Liver (tissue), 3 donors: ENCODE measurements at regions not wholly inside any gene's neighbourhood (a gene's known extent, or its start where the extent isn't known, plus 50 kb on each side); places are given as distances from the start of the nearest gene placed in this dataset.

ENCODE experiments used
- JUND ChIP-seq, 2 donors: IDR thresholded peaks; 2 replicates each; pipeline ENCODE4 v1.6.1; 2016; ENCODE audit warnings: antibody characterized with exemption in 2 of 2
- RAD21 ChIP-seq, 2 donors: IDR thresholded peaks; 2 replicates each; pipeline ENCODE4 v1.6.1; 2016; ENCODE audit warnings: antibody characterized with exemption in 2 of 2, mild to moderate bottlenecking in 2 of 2
- TF ChIP-seq, protein P1 (sequence below): fragments of 150-350 bp; IDR thresholded peaks from 2 replicates; pipeline ENCODE4 v1.5.1; 2017; ENCODE audit warnings: improper control_type of control experiment, low read depth, low read length; ENCODE audit not compliant: missing input control
- TF ChIP-seq, protein P2 (sequence below): IDR thresholded peaks from 2 replicates; pipeline ENCODE4 v1.6.1; 2016; ENCODE audit warnings: antibody characterized with exemption
- TF ChIP-seq, protein P3 (sequence below): IDR thresholded peaks from 2 replicates; pipeline ENCODE4 v1.6.1; 2016; ENCODE audit warnings: antibody characterized with exemption, mild to moderate bottlenecking
- donor health status: healthy.
- donor health status: healthy.

DNA sequence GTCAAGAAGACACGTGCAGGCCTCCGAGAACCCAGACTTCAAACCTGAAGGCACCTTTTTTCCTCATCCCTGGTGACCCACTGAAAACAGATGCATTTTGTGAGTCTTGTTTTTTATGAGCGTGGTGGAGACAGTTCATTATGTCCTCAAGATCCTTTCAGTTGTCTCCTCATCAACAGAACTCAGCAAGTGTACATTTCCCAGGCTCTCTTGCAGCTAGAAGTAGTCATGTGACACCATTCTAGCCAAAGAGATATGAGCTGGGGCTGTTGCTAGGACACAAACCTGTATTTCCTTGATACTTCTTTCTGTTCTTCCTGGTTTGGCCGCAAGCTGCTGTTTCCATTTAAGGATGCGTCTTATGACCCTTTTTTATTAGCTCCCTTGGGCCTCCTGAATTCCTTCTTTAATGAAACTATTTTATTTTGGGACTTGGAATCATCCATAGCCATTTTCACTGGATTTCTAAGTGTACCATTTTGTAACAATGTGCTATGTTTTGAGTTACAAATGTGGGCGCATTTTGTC lies 135.7 kb upstream of the FOXF1 start:
- TF ChIP-seq, protein P1, sequence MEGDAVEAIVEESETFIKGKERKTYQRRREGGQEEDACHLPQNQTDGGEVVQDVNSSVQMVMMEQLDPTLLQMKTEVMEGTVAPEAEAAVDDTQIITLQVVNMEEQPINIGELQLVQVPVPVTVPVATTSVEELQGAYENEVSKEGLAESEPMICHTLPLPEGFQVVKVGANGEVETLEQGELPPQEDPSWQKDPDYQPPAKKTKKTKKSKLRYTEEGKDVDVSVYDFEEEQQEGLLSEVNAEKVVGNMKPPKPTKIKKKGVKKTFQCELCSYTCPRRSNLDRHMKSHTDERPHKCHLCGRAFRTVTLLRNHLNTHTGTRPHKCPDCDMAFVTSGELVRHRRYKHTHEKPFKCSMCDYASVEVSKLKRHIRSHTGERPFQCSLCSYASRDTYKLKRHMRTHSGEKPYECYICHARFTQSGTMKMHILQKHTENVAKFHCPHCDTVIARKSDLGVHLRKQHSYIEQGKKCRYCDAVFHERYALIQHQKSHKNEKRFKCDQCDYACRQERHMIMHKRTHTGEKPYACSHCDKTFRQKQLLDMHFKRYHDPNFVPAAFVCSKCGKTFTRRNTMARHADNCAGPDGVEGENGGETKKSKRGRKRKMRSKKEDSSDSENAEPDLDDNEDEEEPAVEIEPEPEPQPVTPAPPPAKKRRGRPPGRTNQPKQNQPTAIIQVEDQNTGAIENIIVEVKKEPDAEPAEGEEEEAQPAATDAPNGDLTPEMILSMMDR = no peak
- no peak for TF ChIP-seq RAD21 (IDR thresholded peaks at IDR 0.05)
- TF ChIP-seq, protein P2, sequence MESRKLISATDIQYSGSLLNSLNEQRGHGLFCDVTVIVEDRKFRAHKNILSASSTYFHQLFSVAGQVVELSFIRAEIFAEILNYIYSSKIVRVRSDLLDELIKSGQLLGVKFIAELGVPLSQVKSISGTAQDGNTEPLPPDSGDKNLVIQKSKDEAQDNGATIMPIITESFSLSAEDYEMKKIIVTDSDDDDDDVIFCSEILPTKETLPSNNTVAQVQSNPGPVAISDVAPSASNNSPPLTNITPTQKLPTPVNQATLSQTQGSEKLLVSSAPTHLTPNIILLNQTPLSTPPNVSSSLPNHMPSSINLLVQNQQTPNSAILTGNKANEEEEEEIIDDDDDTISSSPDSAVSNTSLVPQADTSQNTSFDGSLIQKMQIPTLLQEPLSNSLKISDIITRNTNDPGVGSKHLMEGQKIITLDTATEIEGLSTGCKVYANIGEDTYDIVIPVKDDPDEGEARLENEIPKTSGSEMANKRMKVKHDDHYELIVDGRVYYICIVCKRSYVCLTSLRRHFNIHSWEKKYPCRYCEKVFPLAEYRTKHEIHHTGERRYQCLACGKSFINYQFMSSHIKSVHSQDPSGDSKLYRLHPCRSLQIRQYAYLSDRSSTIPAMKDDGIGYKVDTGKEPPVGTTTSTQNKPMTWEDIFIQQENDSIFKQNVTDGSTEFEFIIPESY = no peak
- TF ChIP-seq, protein P3, sequence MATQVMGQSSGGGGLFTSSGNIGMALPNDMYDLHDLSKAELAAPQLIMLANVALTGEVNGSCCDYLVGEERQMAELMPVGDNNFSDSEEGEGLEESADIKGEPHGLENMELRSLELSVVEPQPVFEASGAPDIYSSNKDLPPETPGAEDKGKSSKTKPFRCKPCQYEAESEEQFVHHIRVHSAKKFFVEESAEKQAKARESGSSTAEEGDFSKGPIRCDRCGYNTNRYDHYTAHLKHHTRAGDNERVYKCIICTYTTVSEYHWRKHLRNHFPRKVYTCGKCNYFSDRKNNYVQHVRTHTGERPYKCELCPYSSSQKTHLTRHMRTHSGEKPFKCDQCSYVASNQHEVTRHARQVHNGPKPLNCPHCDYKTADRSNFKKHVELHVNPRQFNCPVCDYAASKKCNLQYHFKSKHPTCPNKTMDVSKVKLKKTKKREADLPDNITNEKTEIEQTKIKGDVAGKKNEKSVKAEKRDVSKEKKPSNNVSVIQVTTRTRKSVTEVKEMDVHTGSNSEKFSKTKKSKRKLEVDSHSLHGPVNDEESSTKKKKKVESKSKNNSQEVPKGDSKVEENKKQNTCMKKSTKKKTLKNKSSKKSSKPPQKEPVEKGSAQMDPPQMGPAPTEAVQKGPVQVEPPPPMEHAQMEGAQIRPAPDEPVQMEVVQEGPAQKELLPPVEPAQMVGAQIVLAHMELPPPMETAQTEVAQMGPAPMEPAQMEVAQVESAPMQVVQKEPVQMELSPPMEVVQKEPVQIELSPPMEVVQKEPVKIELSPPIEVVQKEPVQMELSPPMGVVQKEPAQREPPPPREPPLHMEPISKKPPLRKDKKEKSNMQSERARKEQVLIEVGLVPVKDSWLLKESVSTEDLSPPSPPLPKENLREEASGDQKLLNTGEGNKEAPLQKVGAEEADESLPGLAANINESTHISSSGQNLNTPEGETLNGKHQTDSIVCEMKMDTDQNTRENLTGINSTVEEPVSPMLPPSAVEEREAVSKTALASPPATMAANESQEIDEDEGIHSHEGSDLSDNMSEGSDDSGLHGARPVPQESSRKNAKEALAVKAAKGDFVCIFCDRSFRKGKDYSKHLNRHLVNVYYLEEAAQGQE = no peak
- TF ChIP-seq JUND (IDR thresholded peaks at IDR 0.05) = no peak
